ENCODE measurements at regions not wholly inside any gene's neighbourhood (a gene's known extent, or its start where the extent isn't known, plus 50 kb on each side); places are given as distances from the start of the nearest gene placed in this dataset.

GRCh38 chr21:15932726-15933125 lies 202.9 kb downstream of the USP25 start:
- WGBS = 79% methylated on average over 5 of the region's 5 CpGs
- intact Hi-C loops (cut with DNase I) = no loop called here
- no peaks in the 10 kb centered on the region for H3K27me3 ChIP-seq (replicated peaks; ENCODE audit: insufficient read depth)
- no peaks in the 10 kb centered on the region for H3K4me1 ChIP-seq (replicated peaks)
- no peaks in the 10 kb centered on the region for H3K36me3 ChIP-seq
- no peak overlapping the region for H3K27ac ChIP-seq
- no peak for DNase-seq (ENCODE audit: low spot score)
- TF ChIP-seq CTCF (IDR thresholded peaks at IDR 0.05) = no peak
- no peaks in the 10 kb centered on the region for H3K9me3 ChIP-seq
- no peak overlapping the region for H3K4me3 ChIP-seq

- TF ChIP-seq POLR2A (IDR thresholded peaks at IDR 0.05) = no peak
- TF ChIP-seq POLR2AphosphoS5 (IDR thresholded peaks at IDR 0.05) = no peak
- TF ChIP-seq CTCF (IDR thresholded peaks at IDR 0.05) = no peak
- no peaks in the 10 kb centered on the region for H3K27me3 ChIP-seq (replicated peaks; ENCODE audit: insufficient read depth)
- no peaks in the 10 kb centered on the region for H3K9me3 ChIP-seq
- WGBS = 90% methylated on average over 1 of the region's 1 CpG
- H3K4me3 ChIP-seq = no peak overlapping the region
- H3K27ac ChIP-seq = no peak overlapping the region
- H3K36me3 ChIP-seq = no peaks in the 10 kb centered on the region
- intact Hi-C loops (cut with DNase I) = no loop called here
- no peaks in the 10 kb centered on the region for H3K4me1 ChIP-seq (replicated peaks)
- no peak for DNase-seq (ENCODE audit: low spot score)
Measured at GRCh38 chr21:15935530-15935929, 205.7 kb downstream of the USP25 start.

- Histone ChIP-seq H3K27ac (no peak overlapping the region), H3K4me3 (no peak overlapping the region), H3K36me3 (no peaks in the 10 kb centered on the region), H3K9me3 (no peaks in the 10 kb centered on the region), H3K4me1 (replicated peaks) (no peaks in the 10 kb centered on the region), H3K27me3 (replicated peaks; ENCODE audit: insufficient read depth) (no peaks in the 10 kb centered on the region)
- intact Hi-C loops (cut with DNase I) = no loop called here
- TF ChIP-seq POLR2AphosphoS5 (IDR thresholded peaks at IDR 0.05) (no peak), CTCF (IDR thresholded peaks at IDR 0.05) (no peak), POLR2A (IDR thresholded peaks at IDR 0.05) (no peak)
- no peak for DNase-seq (ENCODE audit: low spot score)
- WGBS = 73% methylated on average over 4 of the region's 4 CpGs
Measured at GRCh38 chr21:15943009-15943666, 213.4 kb downstream of the USP25 start.

GRCh38 chr21:15947677-15948076 lies 217.9 kb downstream of the USP25 start:
- TF ChIP-seq CTCF (IDR thresholded peaks at IDR 0.05) (no peak), POLR2A (IDR thresholded peaks at IDR 0.05) (no peak), POLR2AphosphoS5 (IDR thresholded peaks at IDR 0.05) (no peak)
- Histone ChIP-seq H3K36me3 (no peaks in the 10 kb centered on the region), H3K4me1 (replicated peaks) (no peaks in the 10 kb centered on the region), H3K4me3 (no peak overlapping the region), H3K9me3 (no peaks in the 10 kb centered on the region), H3K27me3 (replicated peaks; ENCODE audit: insufficient read depth) (no peaks in the 10 kb centered on the region), H3K27ac (no peak overlapping the region)
- DNase-seq (ENCODE audit: low spot score) = no peak
- WGBS = 63% methylated on average over 6 of the region's 6 CpGs
- intact Hi-C loops (cut with DNase I) = no loop called here

GRCh38 chr21:15953551-15954116 lies 223.9 kb downstream of the USP25 start:
- Histone ChIP-seq H3K4me3 (no peak overlapping the region), H3K4me1 (replicated peaks) (no peaks in the 10 kb centered on the region), H3K27ac (no peak overlapping the region), H3K27me3 (replicated peaks; ENCODE audit: insufficient read depth) (no peaks in the 10 kb centered on the region), H3K36me3 (no peaks in the 10 kb centered on the region), H3K9me3 (no peaks in the 10 kb centered on the region)
- 100% methylated on average over 2 of the region's 2 CpGs for WGBS
- intact Hi-C loops (cut with DNase I) = no loop called here
- no peak for DNase-seq (ENCODE audit: low spot score)
- TF ChIP-seq POLR2AphosphoS5 (IDR thresholded peaks at IDR 0.05) (no peak), CTCF (IDR thresholded peaks at IDR 0.05) (no peak), POLR2A (IDR thresholded peaks at IDR 0.05) (no peak)

Measured in prostate gland (tissue), 2 donors.